ENCODE measurements at regions not wholly inside any gene's neighbourhood (a gene's known extent, or its start where the extent isn't known, plus 50 kb on each side); places are given as distances from the start of the nearest gene placed in this dataset.
"Not testable (repeated sequence)": the region's sequence is repeated elsewhere in the genome, so short reads cannot be mapped to it uniquely, and the experiment has no call there.

DNA sequence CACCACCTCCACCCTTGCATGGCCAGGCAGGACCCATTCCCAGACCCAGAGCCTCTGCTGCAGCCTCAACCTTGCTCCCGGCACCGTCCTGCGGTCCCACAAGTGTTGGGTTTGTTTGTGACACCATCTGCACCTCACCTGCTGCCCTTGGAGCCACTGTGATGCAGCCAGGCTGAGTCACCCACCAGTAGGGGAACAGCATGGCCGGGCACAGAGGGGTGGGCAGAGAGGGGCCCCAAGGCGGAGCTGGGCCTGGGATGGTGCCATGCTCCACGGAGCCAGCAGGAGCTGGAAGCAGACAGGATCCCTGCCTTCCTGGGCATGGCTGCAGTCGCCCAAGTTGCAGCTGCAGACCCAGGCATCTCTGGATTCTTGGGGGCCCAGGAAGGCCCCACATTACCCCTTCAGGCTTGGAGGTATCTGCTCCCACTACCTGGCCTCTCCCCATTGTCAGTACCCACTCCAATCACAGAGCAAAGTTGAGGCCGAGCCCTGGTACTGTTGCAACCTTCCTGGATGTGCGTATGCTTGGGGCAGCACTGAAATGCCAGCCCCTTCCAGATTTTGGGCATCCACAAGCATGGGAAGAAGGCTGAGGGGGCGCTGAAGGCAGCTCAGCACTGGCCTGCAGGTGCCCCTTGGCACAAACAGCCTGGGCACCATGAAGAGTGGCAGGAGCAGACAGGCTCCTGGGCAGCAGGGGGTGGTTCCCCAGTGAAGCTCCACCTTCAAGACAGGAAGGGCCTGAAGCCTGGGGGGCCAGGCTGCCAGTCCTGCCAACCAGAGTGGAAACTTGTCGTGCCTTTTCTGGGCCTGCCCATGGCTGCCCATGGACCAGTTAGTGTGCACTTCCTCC is 172.8 kb downstream of the MATN1 start:
- Histone ChIP-seq H3K4me3 (ENCODE audit: low read depth, low read length) (no peak overlapping the region), H3K36me3 (ENCODE audit: control insufficient read depth, insufficient read depth, low read length) (no peaks in the 10 kb centered on the region), H3K27me3 (ENCODE audit: control insufficient read depth, insufficient read depth, low read length) (no peaks in the 10 kb centered on the region; the same call in 1 of the 2 replicates)
- DNase-seq (ENCODE audit: low read depth) = no peak
- ChIA-PET POLR2A (no interaction called here), CTCF (no interaction called here)
- TF ChIP-seq, protein P1, sequence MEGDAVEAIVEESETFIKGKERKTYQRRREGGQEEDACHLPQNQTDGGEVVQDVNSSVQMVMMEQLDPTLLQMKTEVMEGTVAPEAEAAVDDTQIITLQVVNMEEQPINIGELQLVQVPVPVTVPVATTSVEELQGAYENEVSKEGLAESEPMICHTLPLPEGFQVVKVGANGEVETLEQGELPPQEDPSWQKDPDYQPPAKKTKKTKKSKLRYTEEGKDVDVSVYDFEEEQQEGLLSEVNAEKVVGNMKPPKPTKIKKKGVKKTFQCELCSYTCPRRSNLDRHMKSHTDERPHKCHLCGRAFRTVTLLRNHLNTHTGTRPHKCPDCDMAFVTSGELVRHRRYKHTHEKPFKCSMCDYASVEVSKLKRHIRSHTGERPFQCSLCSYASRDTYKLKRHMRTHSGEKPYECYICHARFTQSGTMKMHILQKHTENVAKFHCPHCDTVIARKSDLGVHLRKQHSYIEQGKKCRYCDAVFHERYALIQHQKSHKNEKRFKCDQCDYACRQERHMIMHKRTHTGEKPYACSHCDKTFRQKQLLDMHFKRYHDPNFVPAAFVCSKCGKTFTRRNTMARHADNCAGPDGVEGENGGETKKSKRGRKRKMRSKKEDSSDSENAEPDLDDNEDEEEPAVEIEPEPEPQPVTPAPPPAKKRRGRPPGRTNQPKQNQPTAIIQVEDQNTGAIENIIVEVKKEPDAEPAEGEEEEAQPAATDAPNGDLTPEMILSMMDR (IDR thresholded peaks at IDR 0.05; ENCODE audit: insufficient read depth, low read depth, low read length) = no peak

DNA sequence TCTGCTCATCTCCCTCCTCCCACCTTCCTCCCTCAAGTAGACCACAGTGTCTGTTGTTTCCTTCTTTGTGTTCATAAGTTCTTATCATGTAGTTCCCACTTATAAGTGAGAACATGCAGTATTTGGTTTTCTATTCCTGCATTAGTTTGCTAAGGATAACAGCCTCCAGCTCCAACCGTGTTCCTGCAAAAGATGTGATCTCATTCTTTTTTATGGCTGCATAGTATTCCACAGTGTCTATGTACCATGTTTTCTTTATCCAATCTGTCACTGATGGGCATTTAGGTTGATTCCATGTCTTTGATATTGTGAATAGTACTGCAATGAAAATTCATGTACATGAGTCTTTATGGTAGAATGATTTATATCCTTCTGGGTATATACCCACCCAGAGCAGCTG is 173.5 kb downstream of the MATN1 start:
- POLR2A ChIA-PET; H3K36me3 ChIP-seq (ENCODE audit: control insufficient read depth, insufficient read depth, low read length); H3K4me3 ChIP-seq (ENCODE audit: low read depth, low read length); H3K27me3 ChIP-seq (ENCODE audit: control insufficient read depth, insufficient read depth, low read length); DNase-seq (ENCODE audit: low read depth): not testable (repeated sequence)
- CTCF ChIA-PET = interaction anchor here (1.4 kb wide), 1 partner anchor 9 kb away, joined by 3 read pairs; no protein-coding TSS in a partner anchor

DNA sequence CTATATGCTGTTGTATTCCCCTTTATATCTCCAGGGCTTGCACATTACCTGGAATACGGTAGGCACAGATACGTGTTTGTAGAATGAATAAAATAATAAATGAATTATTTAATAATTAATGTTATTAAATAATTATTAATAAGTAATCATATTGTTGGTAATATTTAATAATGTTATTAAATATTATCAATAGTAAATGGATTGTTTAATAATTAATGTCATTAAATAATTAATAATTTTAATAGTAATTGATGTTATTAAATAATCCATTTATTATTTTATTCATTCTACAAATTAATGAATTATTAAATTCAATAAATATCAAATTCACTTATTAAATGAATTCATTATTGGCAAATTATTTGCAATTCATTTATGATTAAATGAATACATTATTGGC is 175.1 kb downstream of the MATN1 start:
- ChIA-PET POLR2A (no interaction called here), CTCF (no interaction called here)
- Histone ChIP-seq H3K36me3 (ENCODE audit: control insufficient read depth, insufficient read depth, low read length) (no peaks in the 10 kb centered on the region), H3K4me3 (ENCODE audit: low read depth, low read length) (no peak overlapping the region), H3K27me3 (ENCODE audit: control insufficient read depth, insufficient read depth, low read length) (no peaks in the 10 kb centered on the region; the same call in 1 of the 2 replicates)
- DNase-seq (ENCODE audit: low read depth) = no peak
- TF ChIP-seq, protein P1 (IDR thresholded peaks at IDR 0.05; ENCODE audit: insufficient read depth, low read depth, low read length) = no peak

DNA sequence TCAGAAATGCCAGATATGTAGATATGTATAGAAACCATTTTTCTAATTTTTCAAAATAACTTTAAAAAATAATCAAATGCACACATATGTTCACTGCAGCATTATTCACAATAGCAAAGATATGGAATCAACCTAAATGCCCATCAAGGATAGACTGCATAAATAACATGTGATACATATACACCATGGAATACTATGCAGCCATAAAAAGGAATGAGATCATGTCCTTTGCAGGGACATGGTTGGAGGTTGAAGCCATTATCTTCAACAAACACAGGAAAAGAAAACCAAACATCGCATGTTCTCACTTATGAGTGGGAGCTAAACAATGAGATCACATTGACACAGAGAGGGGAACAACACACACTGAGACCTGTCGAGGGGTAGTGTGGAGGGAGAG is 176.1 kb downstream of the MATN1 start:
- H3K36me3 ChIP-seq (ENCODE audit: control insufficient read depth, insufficient read depth, low read length); DNase-seq (ENCODE audit: low read depth); H3K27me3 ChIP-seq (ENCODE audit: control insufficient read depth, insufficient read depth, low read length); H3K4me3 ChIP-seq (ENCODE audit: low read depth, low read length); CTCF ChIA-PET; POLR2A ChIA-PET: not testable (repeated sequence)

DNA sequence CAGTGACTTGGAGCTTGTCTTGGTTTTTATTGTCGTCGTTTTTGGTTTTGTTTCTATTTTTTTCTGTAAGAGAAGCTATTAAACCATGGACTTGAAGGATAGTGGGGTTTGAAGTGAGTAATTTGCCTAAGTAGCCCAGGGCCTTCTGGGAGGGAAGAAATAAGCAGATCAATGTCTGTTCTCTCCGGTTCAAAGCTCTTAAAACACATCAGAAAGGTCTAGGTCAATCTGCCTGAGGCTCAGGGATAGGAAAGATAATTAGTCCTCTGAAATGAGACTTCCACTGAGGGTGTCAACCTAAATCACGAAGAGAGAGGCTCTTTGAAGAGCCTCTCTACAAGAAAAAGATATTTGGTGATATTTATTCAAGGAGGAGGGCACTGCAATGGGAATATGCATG is 178.0 kb downstream of the MATN1 start:
- ChIA-PET CTCF (no interaction called here), POLR2A (no interaction called here)
- TF ChIP-seq, protein P1 (IDR thresholded peaks at IDR 0.05; ENCODE audit: insufficient read depth, low read depth, low read length) = no peak

DNA sequence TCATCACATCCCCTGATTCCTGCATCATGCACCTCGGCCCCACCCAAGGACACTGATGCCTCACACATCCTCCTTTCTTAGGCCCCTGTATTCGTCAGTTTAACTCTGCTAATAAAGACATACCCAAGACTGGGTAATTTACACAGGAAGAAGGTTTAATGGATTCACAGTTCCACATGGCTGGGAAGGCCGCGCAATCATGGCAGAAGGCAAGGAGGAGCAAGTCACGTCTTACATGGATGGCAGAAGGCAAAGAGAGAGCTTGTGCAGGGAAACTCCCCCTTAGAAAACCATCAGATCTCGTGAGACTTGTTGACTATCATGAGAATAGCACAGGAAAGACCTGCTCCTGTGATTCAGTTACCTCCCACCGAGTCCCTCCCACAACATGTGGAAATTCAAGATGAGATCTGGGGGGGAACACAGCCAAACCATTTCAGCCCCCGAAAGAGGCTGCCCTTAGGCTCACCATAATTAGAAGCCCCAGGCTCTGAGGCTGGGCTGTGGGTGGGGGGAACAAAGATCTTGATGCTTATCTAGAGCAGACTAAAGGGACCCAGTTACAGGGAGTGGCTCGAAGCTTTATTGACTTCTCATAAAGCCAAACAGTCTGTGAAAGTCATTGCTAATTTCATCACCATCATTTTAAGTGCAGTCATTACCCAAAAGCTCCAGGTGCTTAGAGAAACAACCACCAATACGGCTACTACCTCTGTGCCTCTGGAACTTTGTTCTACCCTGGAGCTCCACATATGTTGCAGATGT is 181.5 kb downstream of the MATN1 start:
- DNase-seq (ENCODE audit: low read depth) = no peak
- ChIA-PET POLR2A (no interaction called here), CTCF (interaction anchor here (0.6 kb wide), 1 partner anchor 157 kb away, joined by 3 read pairs; no protein-coding TSS in a partner anchor)
- TF ChIP-seq, protein P1 (IDR thresholded peaks at IDR 0.05; ENCODE audit: insufficient read depth, low read depth, low read length) = no peak
- H3K27me3 ChIP-seq (ENCODE audit: control insufficient read depth, insufficient read depth, low read length) = no peaks in the 10 kb centered on the region; the same call in 1 of the 2 replicates
- H3K4me3 ChIP-seq (ENCODE audit: low read depth, low read length) = no peak overlapping the region
- H3K36me3 ChIP-seq (ENCODE audit: control insufficient read depth, insufficient read depth, low read length) = no peaks in the 10 kb centered on the region

More for the DNA sequence above, 178.0 kb downstream of the MATN1 start:
- H3K4me3 ChIP-seq (ENCODE audit: low read depth, low read length) = no peak overlapping the region
- DNase-seq (ENCODE audit: low read depth) = no peak
- no peaks in the 10 kb centered on the region; the same call in 1 of the 2 replicates for H3K27me3 ChIP-seq (ENCODE audit: control insufficient read depth, insufficient read depth, low read length)
- no peaks in the 10 kb centered on the region for H3K36me3 ChIP-seq (ENCODE audit: control insufficient read depth, insufficient read depth, low read length)

Measured in BJ (cell line).